HEK293 (cell line): ENCODE measurements at regions not wholly inside any gene's neighbourhood (a gene's known extent, or its start where the extent isn't known, plus 50 kb on each side); places are given as distances from the start of the nearest gene placed in this dataset.

ENCODE experiments used
- EGR2 ChIP-seq: fragments of 450-650 bp; formaldehyde crosslinking; IDR thresholded peaks from 2 replicates; pipeline ENCODE4 v1.5.1; 2016; ENCODE audit warnings: low read depth, missing biosample characterization, missing genetic modification characterization
- OSR2 ChIP-seq: fragments of 450-650 bp; formaldehyde crosslinking; IDR thresholded peaks from 2 replicates; pipeline ENCODE4 v1.5.1; 2016; ENCODE audit warnings: missing biosample characterization, missing genetic modification characterization
- SALL2 ChIP-seq: fragments of 450-650 bp; formaldehyde crosslinking; IDR thresholded peaks from 2 replicates; pipeline ENCODE4 v1.5.0; 2017; ENCODE audit warnings: missing biosample characterization, mild to moderate bottlenecking, missing genetic modification characterization, borderline replicate concordance
- WT1 ChIP-seq: fragments of 450-650 bp; formaldehyde crosslinking; IDR thresholded peaks from 2 replicates; pipeline ENCODE4 v1.5.1; 2016; ENCODE audit warnings: missing biosample characterization, missing genetic modification characterization
- ZBTB21 ChIP-seq: fragments of 450-650 bp; formaldehyde crosslinking; IDR thresholded peaks from 2 replicates; pipeline ENCODE4 v1.5.1; 2017; ENCODE audit warnings: missing biosample characterization, missing genetic modification characterization
- ZBTB48 ChIP-seq: fragments of 450-650 bp; formaldehyde crosslinking; IDR thresholded peaks from 2 replicates; pipeline ENCODE4 v1.5.1; 2016; ENCODE audit warnings: missing biosample characterization, missing genetic modification characterization
- ZFHX2 ChIP-seq: fragments of 450-650 bp; formaldehyde crosslinking; conservative IDR thresholded peaks from 2 replicates; pipeline ENCODE4 v1.5.1; 2016; ENCODE audit warnings: missing biosample characterization, missing genetic modification characterization
- ZFP37 ChIP-seq: fragments of 450-650 bp; formaldehyde crosslinking; IDR thresholded peaks from 2 replicates; pipeline ENCODE4 v1.5.1; 2016; ENCODE audit warnings: missing biosample characterization, missing genetic modification characterization
- ZNF184 ChIP-seq: fragments of 450-650 bp; IDR thresholded peaks from 2 replicates; pipeline ENCODE4 v1.5.1; 2018; ENCODE audit warnings: missing biosample characterization, mild to moderate bottlenecking, missing genetic modification characterization
- ZNF23 ChIP-seq: fragments of 450-650 bp; formaldehyde crosslinking; IDR thresholded peaks from 2 replicates; pipeline ENCODE4 v1.5.1; 2016; ENCODE audit warnings: missing biosample characterization, missing genetic modification characterization, borderline replicate concordance
- ZNF24 ChIP-seq: fragments of 450-650 bp; formaldehyde crosslinking; IDR thresholded peaks from 2 replicates; pipeline ENCODE4 v1.5.1; 2016; ENCODE audit warnings: missing biosample characterization, missing genetic modification characterization
- ZNF274 ChIP-seq, 2 experiments: fragments of 200-500 bp in 1 of 2; fragments of 450-650 bp in 1 of 2; sonication (Bioruptor generic) in 1 of 2; formaldehyde crosslinking in 1 of 2; IDR thresholded peaks; 2 replicates each; pipeline versions ENCODE4 v1.5.1 to v1.6.1; 2014 to 2016; ENCODE audit warnings: borderline replicate concordance in 1 of 2, inconsistent platforms in 1 of 2, low read length in 1 of 2, missing biosample characterization in 1 of 2, missing genetic modification characterization in 1 of 2
- ZNF473 ChIP-seq: fragments of 450-650 bp; formaldehyde crosslinking; IDR thresholded peaks from 2 replicates; pipeline ENCODE4 v1.5.1; 2017; ENCODE audit warnings: missing biosample characterization, missing genetic modification characterization
- ZNF558 ChIP-seq: fragments of 450-650 bp; formaldehyde crosslinking; IDR thresholded peaks from 2 replicates; pipeline ENCODE4 v1.5.1; 2016; ENCODE audit warnings: missing biosample characterization, missing genetic modification characterization
- ZNF600 ChIP-seq: fragments of 450-650 bp; formaldehyde crosslinking; IDR thresholded peaks from 2 replicates; pipeline ENCODE4 v1.5.1; 2016; ENCODE audit warnings: missing biosample characterization, missing genetic modification characterization
- ZNF623 ChIP-seq: fragments of 450-650 bp; formaldehyde crosslinking; IDR thresholded peaks from 2 replicates; pipeline ENCODE4 v1.5.1; 2016; ENCODE audit warnings: missing biosample characterization, missing genetic modification characterization
- ZNF707 ChIP-seq: fragments of 450-650 bp; formaldehyde crosslinking; IDR thresholded peaks from 2 replicates; pipeline ENCODE4 v1.5.1; 2016; ENCODE audit warnings: missing biosample characterization, missing genetic modification characterization
- ZSCAN30 ChIP-seq: fragments of 450-650 bp; IDR thresholded peaks from 2 replicates; pipeline ENCODE4 v1.5.1; 2018; ENCODE audit warnings: missing biosample characterization, mild to moderate bottlenecking, missing genetic modification characterization, moderate library complexity
- TF ChIP-seq, protein P1 (sequence below): fragments of 450-650 bp; formaldehyde crosslinking; IDR thresholded peaks from 2 replicates; pipeline ENCODE4 v1.5.0; 2017; ENCODE audit warnings: missing biosample characterization, missing genetic modification characterization, borderline replicate concordance
- TF ChIP-seq, protein P2 (sequence below): fragments of 450-650 bp; formaldehyde crosslinking; IDR thresholded peaks from 2 replicates; pipeline ENCODE4 v1.5.1; 2017; ENCODE audit warnings: missing biosample characterization, missing genetic modification characterization
- TF ChIP-seq, protein P3 (sequence below): fragments of 450-650 bp; formaldehyde crosslinking; IDR thresholded peaks from 2 replicates; pipeline ENCODE4 v1.5.1; 2017; ENCODE audit warnings: missing biosample characterization, mild to moderate bottlenecking, missing genetic modification characterization, moderate library complexity
- TF ChIP-seq, protein P4 (sequence below): fragments of 450-650 bp; formaldehyde crosslinking; IDR thresholded peaks from 2 replicates; pipeline ENCODE4 v1.5.1; 2016; ENCODE audit warnings: missing biosample characterization, missing genetic modification characterization
- TF ChIP-seq, protein P5 (sequence below): fragments of 450-650 bp; formaldehyde crosslinking; IDR thresholded peaks from 2 replicates; pipeline ENCODE4 v1.5.1; 2017; ENCODE audit warnings: missing biosample characterization, missing genetic modification characterization
- TF ChIP-seq, protein P6 (sequence below): fragments of 450-650 bp; formaldehyde crosslinking; IDR thresholded peaks from 2 replicates; pipeline ENCODE4 v1.5.1; 2017; ENCODE audit warnings: missing biosample characterization, missing genetic modification characterization
- TF ChIP-seq, protein P7 (sequence below): fragments of 450-650 bp; formaldehyde crosslinking; IDR thresholded peaks from 2 replicates; pipeline ENCODE4 v1.5.1; 2016; ENCODE audit warnings: missing biosample characterization, missing genetic modification characterization

DNA sequence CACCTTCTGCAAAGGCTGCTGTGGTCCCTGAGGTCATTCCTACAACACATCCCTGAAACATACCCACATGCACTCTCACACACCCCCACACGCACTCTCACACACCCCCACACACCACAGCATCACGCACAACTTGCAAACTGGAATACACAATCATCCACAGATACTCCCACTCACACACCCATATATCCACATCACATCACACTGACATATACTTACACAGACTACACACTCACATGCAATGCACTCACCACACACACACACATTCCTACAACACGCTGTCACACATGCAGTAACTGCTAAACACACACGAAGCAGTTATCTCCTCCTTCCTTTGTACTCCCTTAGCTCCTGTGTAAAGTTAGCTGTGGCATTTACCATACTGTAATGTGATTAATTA, 57.1 kb upstream of the PKDCC start (continued):
- TF ChIP-seq ZNF184 (tag by site-specific recombination) = no peak
- no peak for TF ChIP-seq ZFP37 (tag by site-specific recombination)
- peak; percentile 82 for TF ChIP-seq WT1 (tag by site-specific recombination)
- TF ChIP-seq, protein P1, sequence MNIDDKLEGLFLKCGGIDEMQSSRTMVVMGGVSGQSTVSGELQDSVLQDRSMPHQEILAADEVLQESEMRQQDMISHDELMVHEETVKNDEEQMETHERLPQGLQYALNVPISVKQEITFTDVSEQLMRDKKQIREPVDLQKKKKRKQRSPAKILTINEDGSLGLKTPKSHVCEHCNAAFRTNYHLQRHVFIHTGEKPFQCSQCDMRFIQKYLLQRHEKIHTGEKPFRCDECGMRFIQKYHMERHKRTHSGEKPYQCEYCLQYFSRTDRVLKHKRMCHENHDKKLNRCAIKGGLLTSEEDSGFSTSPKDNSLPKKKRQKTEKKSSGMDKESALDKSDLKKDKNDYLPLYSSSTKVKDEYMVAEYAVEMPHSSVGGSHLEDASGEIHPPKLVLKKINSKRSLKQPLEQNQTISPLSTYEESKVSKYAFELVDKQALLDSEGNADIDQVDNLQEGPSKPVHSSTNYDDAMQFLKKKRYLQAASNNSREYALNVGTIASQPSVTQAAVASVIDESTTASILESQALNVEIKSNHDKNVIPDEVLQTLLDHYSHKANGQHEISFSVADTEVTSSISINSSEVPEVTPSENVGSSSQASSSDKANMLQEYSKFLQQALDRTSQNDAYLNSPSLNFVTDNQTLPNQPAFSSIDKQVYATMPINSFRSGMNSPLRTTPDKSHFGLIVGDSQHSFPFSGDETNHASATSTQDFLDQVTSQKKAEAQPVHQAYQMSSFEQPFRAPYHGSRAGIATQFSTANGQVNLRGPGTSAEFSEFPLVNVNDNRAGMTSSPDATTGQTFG (tag by site-specific recombination) = no peak
- no peak for TF ChIP-seq ZNF558 (tag by site-specific recombination)
- no peak for TF ChIP-seq ZSCAN30
- peak; percentile 54; the same call in 1 of the 2 replicates for TF ChIP-seq ZNF600 (tag by site-specific recombination)
- TF ChIP-seq ZNF707 (tag by site-specific recombination) = no peak
- TF ChIP-seq, protein P2, sequence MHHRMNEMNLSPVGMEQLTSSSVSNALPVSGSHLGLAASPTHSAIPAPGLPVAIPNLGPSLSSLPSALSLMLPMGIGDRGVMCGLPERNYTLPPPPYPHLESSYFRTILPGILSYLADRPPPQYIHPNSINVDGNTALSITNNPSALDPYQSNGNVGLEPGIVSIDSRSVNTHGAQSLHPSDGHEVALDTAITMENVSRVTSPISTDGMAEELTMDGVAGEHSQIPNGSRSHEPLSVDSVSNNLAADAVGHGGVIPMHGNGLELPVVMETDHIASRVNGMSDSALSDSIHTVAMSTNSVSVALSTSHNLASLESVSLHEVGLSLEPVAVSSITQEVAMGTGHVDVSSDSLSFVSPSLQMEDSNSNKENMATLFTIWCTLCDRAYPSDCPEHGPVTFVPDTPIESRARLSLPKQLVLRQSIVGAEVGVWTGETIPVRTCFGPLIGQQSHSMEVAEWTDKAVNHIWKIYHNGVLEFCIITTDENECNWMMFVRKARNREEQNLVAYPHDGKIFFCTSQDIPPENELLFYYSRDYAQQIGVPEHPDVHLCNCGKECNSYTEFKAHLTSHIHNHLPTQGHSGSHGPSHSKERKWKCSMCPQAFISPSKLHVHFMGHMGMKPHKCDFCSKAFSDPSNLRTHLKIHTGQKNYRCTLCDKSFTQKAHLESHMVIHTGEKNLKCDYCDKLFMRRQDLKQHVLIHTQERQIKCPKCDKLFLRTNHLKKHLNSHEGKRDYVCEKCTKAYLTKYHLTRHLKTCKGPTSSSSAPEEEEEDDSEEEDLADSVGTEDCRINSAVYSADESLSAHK (tag by site-specific recombination) = no peak
- TF ChIP-seq, protein P3, sequence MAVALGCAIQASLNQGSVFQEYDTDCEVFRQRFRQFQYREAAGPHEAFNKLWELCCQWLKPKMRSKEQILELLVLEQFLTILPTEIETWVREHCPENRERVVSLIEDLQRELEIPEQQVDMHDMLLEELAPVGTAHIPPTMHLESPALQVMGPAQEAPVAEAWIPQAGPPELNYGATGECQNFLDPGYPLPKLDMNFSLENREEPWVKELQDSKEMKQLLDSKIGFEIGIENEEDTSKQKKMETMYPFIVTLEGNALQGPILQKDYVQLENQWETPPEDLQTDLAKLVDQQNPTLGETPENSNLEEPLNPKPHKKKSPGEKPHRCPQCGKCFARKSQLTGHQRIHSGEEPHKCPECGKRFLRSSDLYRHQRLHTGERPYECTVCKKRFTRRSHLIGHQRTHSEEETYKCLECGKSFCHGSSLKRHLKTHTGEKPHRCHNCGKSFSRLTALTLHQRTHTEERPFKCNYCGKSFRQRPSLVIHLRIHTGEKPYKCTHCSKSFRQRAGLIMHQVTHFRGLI (tag by site-specific recombination) = no peak
- peak; percentile 100 for TF ChIP-seq ZFHX2 (tag by site-specific recombination)
- TF ChIP-seq, protein P4, sequence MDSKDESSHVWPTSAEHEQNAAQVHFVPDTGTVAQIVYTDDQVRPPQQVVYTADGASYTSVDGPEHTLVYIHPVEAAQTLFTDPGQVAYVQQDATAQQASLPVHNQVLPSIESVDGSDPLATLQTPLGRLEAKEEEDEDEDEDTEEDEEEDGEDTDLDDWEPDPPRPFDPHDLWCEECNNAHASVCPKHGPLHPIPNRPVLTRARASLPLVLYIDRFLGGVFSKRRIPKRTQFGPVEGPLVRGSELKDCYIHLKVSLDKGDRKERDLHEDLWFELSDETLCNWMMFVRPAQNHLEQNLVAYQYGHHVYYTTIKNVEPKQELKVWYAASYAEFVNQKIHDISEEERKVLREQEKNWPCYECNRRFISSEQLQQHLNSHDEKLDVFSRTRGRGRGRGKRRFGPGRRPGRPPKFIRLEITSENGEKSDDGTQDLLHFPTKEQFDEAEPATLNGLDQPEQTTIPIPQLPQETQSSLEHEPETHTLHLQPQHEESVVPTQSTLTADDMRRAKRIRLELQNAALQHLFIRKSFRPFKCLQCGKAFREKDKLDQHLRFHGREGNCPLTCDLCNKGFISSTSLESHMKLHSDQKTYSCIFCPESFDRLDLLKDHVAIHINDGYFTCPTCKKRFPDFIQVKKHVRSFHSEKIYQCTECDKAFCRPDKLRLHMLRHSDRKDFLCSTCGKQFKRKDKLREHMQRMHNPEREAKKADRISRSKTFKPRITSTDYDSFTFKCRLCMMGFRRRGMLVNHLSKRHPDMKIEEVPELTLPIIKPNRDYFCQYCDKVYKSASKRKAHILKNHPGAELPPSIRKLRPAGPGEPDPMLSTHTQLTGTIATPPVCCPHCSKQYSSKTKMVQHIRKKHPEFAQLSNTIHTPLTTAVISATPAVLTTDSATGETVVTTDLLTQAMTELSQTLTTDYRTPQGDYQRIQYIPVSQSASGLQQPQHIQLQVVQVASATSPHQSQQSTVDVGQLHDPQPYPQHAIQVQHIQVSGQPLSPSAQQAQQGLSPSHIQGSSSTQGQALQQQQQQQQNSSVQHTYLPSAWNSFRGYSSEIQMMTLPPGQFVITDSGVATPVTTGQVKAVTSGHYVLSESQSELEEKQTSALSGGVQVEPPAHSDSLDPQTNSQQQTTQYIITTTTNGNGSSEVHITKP = 0 out of 2 replicates have a peak, but pooled peaks have one; percentile 14
- 0 out of 2 replicates have a peak, but pooled peaks have one; percentile 33 for TF ChIP-seq ZBTB48 (tag by site-specific recombination)
- no peak for TF ChIP-seq ZNF23 (tag by site-specific recombination)
- TF ChIP-seq ZNF623 (tag by site-specific recombination) = no peak
- TF ChIP-seq ZNF473 (tag by site-specific recombination) = no peak
- peak; percentile 36 for TF ChIP-seq ZBTB21 (tag by site-specific recombination)
- TF ChIP-seq, protein P5, sequence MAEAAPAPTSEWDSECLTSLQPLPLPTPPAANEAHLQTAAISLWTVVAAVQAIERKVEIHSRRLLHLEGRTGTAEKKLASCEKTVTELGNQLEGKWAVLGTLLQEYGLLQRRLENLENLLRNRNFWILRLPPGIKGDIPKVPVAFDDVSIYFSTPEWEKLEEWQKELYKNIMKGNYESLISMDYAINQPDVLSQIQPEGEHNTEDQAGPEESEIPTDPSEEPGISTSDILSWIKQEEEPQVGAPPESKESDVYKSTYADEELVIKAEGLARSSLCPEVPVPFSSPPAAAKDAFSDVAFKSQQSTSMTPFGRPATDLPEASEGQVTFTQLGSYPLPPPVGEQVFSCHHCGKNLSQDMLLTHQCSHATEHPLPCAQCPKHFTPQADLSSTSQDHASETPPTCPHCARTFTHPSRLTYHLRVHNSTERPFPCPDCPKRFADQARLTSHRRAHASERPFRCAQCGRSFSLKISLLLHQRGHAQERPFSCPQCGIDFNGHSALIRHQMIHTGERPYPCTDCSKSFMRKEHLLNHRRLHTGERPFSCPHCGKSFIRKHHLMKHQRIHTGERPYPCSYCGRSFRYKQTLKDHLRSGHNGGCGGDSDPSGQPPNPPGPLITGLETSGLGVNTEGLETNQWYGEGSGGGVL = peak; percentile 57
- TF ChIP-seq, protein P6, sequence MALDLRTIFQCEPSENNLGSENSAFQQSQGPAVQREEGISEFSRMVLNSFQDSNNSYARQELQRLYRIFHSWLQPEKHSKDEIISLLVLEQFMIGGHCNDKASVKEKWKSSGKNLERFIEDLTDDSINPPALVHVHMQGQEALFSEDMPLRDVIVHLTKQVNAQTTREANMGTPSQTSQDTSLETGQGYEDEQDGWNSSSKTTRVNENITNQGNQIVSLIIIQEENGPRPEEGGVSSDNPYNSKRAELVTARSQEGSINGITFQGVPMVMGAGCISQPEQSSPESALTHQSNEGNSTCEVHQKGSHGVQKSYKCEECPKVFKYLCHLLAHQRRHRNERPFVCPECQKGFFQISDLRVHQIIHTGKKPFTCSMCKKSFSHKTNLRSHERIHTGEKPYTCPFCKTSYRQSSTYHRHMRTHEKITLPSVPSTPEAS = peak; percentile 36; the same call in 1 of the 2 replicates
- TF ChIP-seq, protein P7, sequence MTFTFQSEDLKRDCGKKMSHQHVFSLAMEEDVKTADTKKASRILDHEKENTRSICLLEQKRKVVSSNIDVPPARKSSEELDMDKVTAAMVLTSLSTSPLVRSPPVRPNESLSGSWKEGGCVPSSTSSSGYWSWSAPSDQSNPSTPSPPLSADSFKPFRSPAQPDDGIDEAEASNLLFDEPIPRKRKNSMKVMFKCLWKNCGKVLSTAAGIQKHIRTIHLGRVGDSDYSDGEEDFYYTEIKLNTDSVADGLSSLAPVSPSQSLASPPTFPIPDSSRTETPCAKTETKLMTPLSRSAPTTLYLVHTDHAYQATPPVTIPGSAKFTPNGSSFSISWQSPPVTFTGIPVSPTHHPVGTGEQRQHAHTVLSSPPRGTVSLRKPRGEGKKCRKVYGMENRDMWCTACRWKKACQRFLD = no peak
- TF ChIP-seq OSR2 (tag by site-specific recombination) = peak; percentile 55; the same call in 1 of the 2 replicates
- 0 out of 2 replicates have a peak, but pooled peaks have one; percentile 40 for TF ChIP-seq ZNF24 (tag by site-specific recombination)
- 0 out of 2 replicates have a peak, but pooled peaks have one; percentile 36 for TF ChIP-seq SALL2 (tag by site-specific recombination)
- TF ChIP-seq ZNF274 (IDR thresholded peaks at IDR 0.05; ENCODE audit: low read length) = no peak
- TF ChIP-seq ZNF274 (tag by site-specific recombination; IDR thresholded peaks at IDR 0.05; ENCODE audit: borderline replicate concordance) = no peak
- TF ChIP-seq EGR2 = peak; percentile 100
